ENCODE measurements at regions not wholly inside any gene's neighbourhood (a gene's known extent, or its start where the extent isn't known, plus 50 kb on each side); places are given as distances from the start of the nearest gene placed in this dataset.
A peak's percentile ranks its signal among the peaks of the same experiment; 100 is the strongest.

DNA sequence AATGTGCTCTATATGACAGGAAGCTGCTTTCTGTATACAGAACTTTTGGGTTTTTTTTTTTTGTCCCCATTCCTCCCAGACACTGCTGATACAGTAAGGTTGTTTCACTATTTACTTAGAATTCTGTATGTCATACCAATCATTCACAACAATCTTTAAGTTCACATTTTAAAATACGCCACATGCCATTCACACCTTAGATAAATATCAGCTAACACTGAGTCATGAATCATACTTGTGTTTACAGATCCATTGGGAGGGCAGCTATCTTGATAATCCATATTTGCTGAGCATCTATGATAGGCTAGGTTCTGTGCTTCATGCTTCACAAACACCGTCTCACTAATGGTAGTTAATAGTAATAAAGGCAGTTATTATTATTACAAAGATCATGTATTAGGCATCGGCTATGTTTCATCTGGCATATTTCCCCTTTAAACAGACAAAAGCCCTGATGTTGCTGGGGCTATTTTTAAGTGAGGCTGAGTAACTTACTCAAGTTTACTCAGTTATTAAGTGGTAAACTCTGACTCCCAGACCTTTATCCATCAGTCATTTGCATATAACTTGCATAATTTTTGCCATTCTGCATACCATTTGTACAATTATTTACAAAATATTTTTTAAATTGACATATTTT, 152.2 kb upstream of the HMHB1 start:
- DNase-seq (ENCODE audit: extremely low read depth in 1 of 4, low spot score in 3 of 4) (no peak), ATAC-seq (no peak), FAIRE-seq (peak; percentile 15)
- WGBS (ENCODE audit: insufficient coverage, low coverage, missing lambda C conversion rate), result 0% methylated on average over 3 of the region's 3 CpGs
- in situ Hi-C loops (cut with MboI) (no loop called here), intact Hi-C loops (cut with micrococcal nuclease) (no loop called here)
- H3K27me3 ChIP-seq (ENCODE audit: control insufficient read depth in 2 of 2, insufficient read depth in 2 of 2, low read length in 2 of 2), result no peaks in the 10 kb centered on the region
- TF ChIP-seq FOSL1 (tag; conservative IDR thresholded peaks at IDR 0.05), result 0 out of 2 replicates have a peak, but pooled peaks have one; percentile 35
- TF ChIP-seq, protein P1, sequence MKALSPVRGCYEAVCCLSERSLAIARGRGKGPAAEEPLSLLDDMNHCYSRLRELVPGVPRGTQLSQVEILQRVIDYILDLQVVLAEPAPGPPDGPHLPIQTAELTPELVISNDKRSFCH (CRISPR knock-in tag; IDR thresholded peaks at IDR 0.05), result no peak
- TF ChIP-seq, protein P1 (tag; IDR thresholded peaks at IDR 0.05), result no peak
- H3K27ac ChIP-seq (ENCODE audit: extremely low read depth, low read depth, low read length), result no peak overlapping the region
- H4K20me1 ChIP-seq (replicated peaks; ENCODE audit: control insufficient read depth, insufficient read depth, low read length), result no peaks in the 10 kb centered on the region
- H3K4me3 ChIP-seq, result no peak overlapping the region
- no peak overlapping the region for H2AFZ ChIP-seq (ENCODE audit: low read depth, low read length)
- CTCF ChIA-PET (ENCODE audit: low intra/inter-chr PET ratio), result no interaction called here
- H3K4me1 ChIP-seq (replicated peaks in 1 of 2; ENCODE audit: control insufficient read depth in 2 of 2, insufficient read depth in 2 of 2, low read length in 2 of 2), result no peaks in the 10 kb centered on the region
- BruUV-seq (replicated peaks), result no TSS peak
- no peaks in the 10 kb centered on the region for H3K79me2 ChIP-seq (ENCODE audit: control insufficient read depth, insufficient read depth, low read length)
- H3K9me1 ChIP-seq (ENCODE audit: control insufficient read depth, insufficient read depth, low read length), result no peaks in the 10 kb centered on the region
- POLR2A ChIA-PET, result no interaction called here
- no peak overlapping the region for H3K4me2 ChIP-seq (ENCODE audit: insufficient read depth, low read length)
- H3K9me3 ChIP-seq (replicated peaks; ENCODE audit: control insufficient read depth, insufficient read depth, low read depth, low read length), result no peaks in the 10 kb centered on the region; the same call in 1 of the 2 replicates
- no peak overlapping the region for H3K9ac ChIP-seq (ENCODE audit: insufficient read depth in 1 of 2, low read depth in 2 of 2, low read length in 2 of 2)
- H3K36me3 ChIP-seq (ENCODE audit: control insufficient read depth, insufficient read depth, low read length), result no peaks in the 10 kb centered on the region

DNA sequence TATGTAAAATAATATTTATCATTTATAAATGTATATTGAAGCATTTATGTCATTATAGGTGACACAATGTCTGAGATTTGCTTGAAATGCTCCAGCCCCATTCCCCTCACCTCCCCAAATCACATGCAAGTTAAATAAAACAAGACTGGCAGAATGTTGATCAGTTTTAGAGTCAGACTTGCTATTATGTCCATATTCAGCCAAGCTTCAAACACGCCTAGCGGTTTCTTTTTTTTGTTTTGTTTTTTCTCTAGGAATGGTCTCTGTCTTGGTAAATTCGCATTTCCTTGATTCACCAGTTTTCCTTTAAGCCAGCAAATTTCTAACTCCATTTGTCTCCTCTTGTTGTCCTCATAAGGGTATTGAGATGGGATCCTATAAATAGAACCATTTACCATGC, 153.0 kb upstream of the HMHB1 start:
- Histone ChIP-seq H3K27ac (ENCODE audit: extremely low read depth, low read depth, low read length) (no peak overlapping the region), H4K20me1 (replicated peaks; ENCODE audit: control insufficient read depth, insufficient read depth, low read length) (no peaks in the 10 kb centered on the region), H3K9me1 (ENCODE audit: control insufficient read depth, insufficient read depth, low read length) (no peaks in the 10 kb centered on the region), H3K9ac (ENCODE audit: insufficient read depth in 1 of 2, low read depth in 2 of 2, low read length in 2 of 2) (no peak overlapping the region), H3K79me2 (ENCODE audit: control insufficient read depth, insufficient read depth, low read length) (no peaks in the 10 kb centered on the region), H3K4me3 (no peak overlapping the region), H3K4me1 (replicated peaks in 1 of 2; ENCODE audit: control insufficient read depth in 2 of 2, insufficient read depth in 2 of 2, low read length in 2 of 2) (no peaks in the 10 kb centered on the region), H3K9me3 (replicated peaks; ENCODE audit: control insufficient read depth, insufficient read depth, low read depth, low read length) (no peaks in the 10 kb centered on the region; the same call in 1 of the 2 replicates), H3K4me2 (ENCODE audit: insufficient read depth, low read length) (no peak overlapping the region), H3K36me3 (ENCODE audit: control insufficient read depth, insufficient read depth, low read length) (no peaks in the 10 kb centered on the region), H2AFZ (ENCODE audit: low read depth, low read length) (no peak overlapping the region), H3K27me3 (ENCODE audit: control insufficient read depth in 2 of 2, insufficient read depth in 2 of 2, low read length in 2 of 2) (no peaks in the 10 kb centered on the region)
- in situ Hi-C loops (cut with MboI) (no loop called here), intact Hi-C loops (cut with micrococcal nuclease) (no loop called here)
- BruUV-seq (replicated peaks), result no TSS peak
- no peak for DNase-seq (ENCODE audit: extremely low read depth in 1 of 4, low spot score in 3 of 4)
- no peak for TF ChIP-seq TAL1 (IDR thresholded peaks at IDR 0.05)
- TF ChIP-seq, protein P2, sequence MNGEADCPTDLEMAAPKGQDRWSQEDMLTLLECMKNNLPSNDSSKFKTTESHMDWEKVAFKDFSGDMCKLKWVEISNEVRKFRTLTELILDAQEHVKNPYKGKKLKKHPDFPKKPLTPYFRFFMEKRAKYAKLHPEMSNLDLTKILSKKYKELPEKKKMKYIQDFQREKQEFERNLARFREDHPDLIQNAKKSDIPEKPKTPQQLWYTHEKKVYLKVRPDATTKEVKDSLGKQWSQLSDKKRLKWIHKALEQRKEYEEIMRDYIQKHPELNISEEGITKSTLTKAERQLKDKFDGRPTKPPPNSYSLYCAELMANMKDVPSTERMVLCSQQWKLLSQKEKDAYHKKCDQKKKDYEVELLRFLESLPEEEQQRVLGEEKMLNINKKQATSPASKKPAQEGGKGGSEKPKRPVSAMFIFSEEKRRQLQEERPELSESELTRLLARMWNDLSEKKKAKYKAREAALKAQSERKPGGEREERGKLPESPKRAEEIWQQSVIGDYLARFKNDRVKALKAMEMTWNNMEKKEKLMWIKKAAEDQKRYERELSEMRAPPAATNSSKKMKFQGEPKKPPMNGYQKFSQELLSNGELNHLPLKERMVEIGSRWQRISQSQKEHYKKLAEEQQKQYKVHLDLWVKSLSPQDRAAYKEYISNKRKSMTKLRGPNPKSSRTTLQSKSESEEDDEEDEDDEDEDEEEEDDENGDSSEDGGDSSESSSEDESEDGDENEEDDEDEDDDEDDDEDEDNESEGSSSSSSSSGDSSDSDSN (IDR thresholded peaks at IDR 0.05; ENCODE audit: borderline replicate concordance in 1 of 2, low read depth in 2 of 2, low read length in 2 of 2), result no peak
- TF ChIP-seq, protein P3, sequence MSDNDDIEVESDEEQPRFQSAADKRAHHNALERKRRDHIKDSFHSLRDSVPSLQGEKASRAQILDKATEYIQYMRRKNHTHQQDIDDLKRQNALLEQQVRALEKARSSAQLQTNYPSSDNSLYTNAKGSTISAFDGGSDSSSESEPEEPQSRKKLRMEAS (CRISPR knock-in tag; IDR thresholded peaks at IDR 0.05), result no peak
- TF ChIP-seq ZNF778 (CRISPR knock-in tag; IDR thresholded peaks at IDR 0.05), result no peak
- TF ChIP-seq POLR2AphosphoS5 (IDR thresholded peaks at IDR 0.05; ENCODE audit: control insufficient read depth, insufficient read depth, low read depth, low read length), result no peak
- no peak for TF ChIP-seq RHOXF2B (CRISPR knock-in tag; conservative IDR thresholded peaks at IDR 0.05)
- TF ChIP-seq JUND (IDR thresholded peaks at IDR 0.05; ENCODE audit: borderline replicate concordance, low read depth, low read length), result no peak
- TF ChIP-seq JUND (tag; IDR thresholded peaks at IDR 0.05; ENCODE audit: borderline replicate concordance, low read depth, low read length), result no peak
- TF ChIP-seq RAD51 (IDR thresholded peaks at IDR 0.05; ENCODE audit: borderline replicate concordance, low read depth), result no peak
- no peak for TF ChIP-seq MAFG (tag; conservative IDR thresholded peaks at IDR 0.05)
- no peak for TF ChIP-seq ZNF431 (CRISPR knock-in tag; IDR thresholded peaks at IDR 0.05)
- TF ChIP-seq COPS2 (conservative IDR thresholded peaks at IDR 0.05), result no peak
- CTCF ChIA-PET (ENCODE audit: low intra/inter-chr PET ratio), result no interaction called here
- 0% methylated on average over 3 of the region's 3 CpGs for WGBS (ENCODE audit: insufficient coverage, low coverage, missing lambda C conversion rate)
- ATAC-seq, result no peak
- POLR2A ChIA-PET, result no interaction called here
- no peak for FAIRE-seq

All from K562 (cell line).